ENCODE measurements at regions not wholly inside any gene's neighbourhood (a gene's known extent, or its start where the extent isn't known, plus 50 kb on each side); places are given as distances from the start of the nearest gene placed in this dataset.

- Histone ChIP-seq H3K4me1 (replicated peaks) (no peaks in the 10 kb centered on the region), H3K27me3 (replicated peaks; ENCODE audit: insufficient read depth) (no peaks in the 10 kb centered on the region), H3K4me3 (no peak overlapping the region), H3K27ac (no peak overlapping the region), H3K9me3 (no peaks in the 10 kb centered on the region), H3K36me3 (no peaks in the 10 kb centered on the region)
- TF ChIP-seq POLR2AphosphoS5 (IDR thresholded peaks at IDR 0.05) (no peak), CTCF (IDR thresholded peaks at IDR 0.05) (no peak), POLR2A (IDR thresholded peaks at IDR 0.05) (no peak)
- 54% methylated on average over 1 of the region's 1 CpG for WGBS
- intact Hi-C loops (cut with DNase I) = no loop called here
- DNase-seq (ENCODE audit: low spot score) = no peak
Measured at GRCh38 chr6:85997206-85997605, 354.5 kb upstream of the SYNCRIP start.

- intact Hi-C loops (cut with DNase I) = no loop called here
- H3K9me3 ChIP-seq = no peaks in the 10 kb centered on the region
- TF ChIP-seq CTCF (IDR thresholded peaks at IDR 0.05) (no peak), POLR2AphosphoS5 (IDR thresholded peaks at IDR 0.05) (no peak), POLR2A (IDR thresholded peaks at IDR 0.05) (no peak)
- no peaks in the 10 kb centered on the region for H3K4me1 ChIP-seq (replicated peaks)
- H3K27me3 ChIP-seq (replicated peaks; ENCODE audit: insufficient read depth) = no peaks in the 10 kb centered on the region
- H3K4me3 ChIP-seq = no peak overlapping the region
- no peak overlapping the region for H3K27ac ChIP-seq
- WGBS = 98% methylated on average over 1 of the region's 1 CpG
- no peak for DNase-seq (ENCODE audit: low spot score)
- no peaks in the 10 kb centered on the region for H3K36me3 ChIP-seq
Measured at GRCh38 chr6:85996034-85996375, 353.3 kb upstream of the SYNCRIP start.

- no peak for DNase-seq (ENCODE audit: low spot score)
- 85% methylated on average over 2 of the region's 2 CpGs for WGBS
- no peak for TF ChIP-seq CTCF (IDR thresholded peaks at IDR 0.05)
- H3K9me3 ChIP-seq = no peaks in the 10 kb centered on the region
- H3K27me3 ChIP-seq (replicated peaks; ENCODE audit: insufficient read depth) = no peaks in the 10 kb centered on the region
- no peak overlapping the region for H3K4me3 ChIP-seq
- H3K36me3 ChIP-seq = no peaks in the 10 kb centered on the region
- intact Hi-C loops (cut with DNase I) = no loop called here
- H3K4me1 ChIP-seq (replicated peaks) = no peaks in the 10 kb centered on the region
- H3K27ac ChIP-seq = no peak overlapping the region
Measured at GRCh38 chr6:85995339-85996033, 352.8 kb upstream of the SYNCRIP start.

- DNase-seq (ENCODE audit: low spot score) = no peak
- Histone ChIP-seq H3K36me3 (no peaks in the 10 kb centered on the region), H3K4me3 (no peak overlapping the region), H3K27ac (no peak overlapping the region), H3K27me3 (replicated peaks; ENCODE audit: insufficient read depth) (no peaks in the 10 kb centered on the region), H3K4me1 (replicated peaks) (no peaks in the 10 kb centered on the region), H3K9me3 (no peaks in the 10 kb centered on the region)
- TF ChIP-seq POLR2AphosphoS5 (IDR thresholded peaks at IDR 0.05) = no peak
- no peak for TF ChIP-seq CTCF (IDR thresholded peaks at IDR 0.05)
- TF ChIP-seq POLR2A (IDR thresholded peaks at IDR 0.05) = no peak
- intact Hi-C loops (cut with DNase I) = no loop called here
- 89% methylated on average over 2 of the region's 2 CpGs for WGBS
Measured at GRCh38 chr6:85986681-85987080, 344.0 kb upstream of the SYNCRIP start.

GRCh38 chr6:85983032-85983659 lies 340.5 kb upstream of the SYNCRIP start:
- WGBS = 34% methylated on average over 2 of the region's 2 CpGs
- no peak overlapping the region for H3K27ac ChIP-seq
- no peak overlapping the region for H3K4me3 ChIP-seq
- intact Hi-C loops (cut with DNase I) = no loop called here
- no peaks in the 10 kb centered on the region for H3K9me3 ChIP-seq
- no peaks in the 10 kb centered on the region for H3K27me3 ChIP-seq (replicated peaks; ENCODE audit: insufficient read depth)
- H3K36me3 ChIP-seq = no peaks in the 10 kb centered on the region
- no peak for DNase-seq (ENCODE audit: low spot score)
- TF ChIP-seq POLR2AphosphoS5 (IDR thresholded peaks at IDR 0.05) = no peak
- TF ChIP-seq CTCF (IDR thresholded peaks at IDR 0.05) = no peak
- no peak for TF ChIP-seq POLR2A (IDR thresholded peaks at IDR 0.05)
- no peaks in the 10 kb centered on the region for H3K4me1 ChIP-seq (replicated peaks)

All from prostate gland (tissue), 2 donors.